CD14-positive monocyte (primary cell): ENCODE measurements at regions not wholly inside any gene's neighbourhood (a gene's known extent, or its start where the extent isn't known, plus 50 kb on each side); places are given as distances from the start of the nearest gene placed in this dataset.

Source experiments
- DNase-seq, 3 donors: peaks; one replicate each; pipeline ENCODE4 v3.0.0-alpha.2; 2011 to 2022
- H2AFZ ChIP-seq: 2 replicates; pipeline ENCODE4 v1.6.0; 2012; ENCODE audit warnings: mild to moderate bottlenecking, low read depth, low read length, inconsistent platforms; ENCODE audit not compliant: insufficient read depth, poor library complexity, severe bottlenecking
- H3K27ac ChIP-seq, 2 donors: 1 replicate in 1 of 2; 2 replicates in 1 of 2; pipeline ENCODE4 v1.5.1; 2012 to 2013; ENCODE audit warnings: low read length in 2 of 2, control low read depth in 1 of 2, inconsistent platforms in 1 of 2, low read depth in 1 of 2, mild to moderate bottlenecking in 1 of 2
- H3K27me3 ChIP-seq, 2 donors: one replicate each; pipeline versions ENCODE4 v1.6.0 to v1.6.1; 2011 to 2013; ENCODE audit warnings: low read length in 2 of 2; ENCODE audit not compliant: control insufficient read depth in 2 of 2, insufficient read depth in 2 of 2
- H3K36me3 ChIP-seq, 2 donors: replicated peaks in 1 of 2; 1 replicate in 1 of 2; 2 replicates in 1 of 2; pipeline versions ENCODE4 v1.5.1 to v1.6.1; 2012 to 2013; ENCODE audit warnings: low read length in 2 of 2, control low read depth in 1 of 2, inconsistent platforms in 1 of 2, mild to moderate bottlenecking in 1 of 2; ENCODE audit not compliant: insufficient read depth in 2 of 2, control insufficient read depth in 1 of 2
- H3K4me1 ChIP-seq, 2 donors: 1 replicate in 1 of 2; 2 replicates in 1 of 2; pipeline versions ENCODE4 v1.5.1 to v1.6.1; 2012 to 2013; ENCODE audit warnings: low read length in 2 of 2, control low read depth in 1 of 2, inconsistent platforms in 1 of 2, mild to moderate bottlenecking in 1 of 2, moderate library complexity in 1 of 2; ENCODE audit not compliant: insufficient read depth in 2 of 2, control insufficient read depth in 1 of 2
- H3K4me2 ChIP-seq: replicated peaks from 2 replicates; pipeline ENCODE3; 2012; ENCODE audit warnings: low read length, moderate library complexity, mild to moderate bottlenecking; ENCODE audit not compliant: poor library complexity, severe bottlenecking; ENCODE audit errors: extremely low read depth
- H3K4me3 ChIP-seq, 3 experiments: fragments of 200-600 bp in 1 of 3; sonication (generic) in 1 of 3; replicated peaks in 1 of 3; 1 replicate in 2 of 3; 2 replicates in 1 of 3; pipeline ENCODE4 v1.5.1; 2011 to 2013; ENCODE audit warnings: low read length in 3 of 3, mild to moderate bottlenecking in 3 of 3, control low read depth in 2 of 3, low read depth in 2 of 3, inconsistent platforms in 1 of 3, moderate library complexity in 1 of 3
- H3K79me2 ChIP-seq: 2 replicates; pipeline ENCODE4 v1.6.0; 2012; ENCODE audit warnings: mild to moderate bottlenecking, control low read depth, inconsistent platforms, low read length, moderate library complexity; ENCODE audit not compliant: insufficient read depth
- H3K9ac ChIP-seq: 2 replicates; pipeline ENCODE4 v1.6.0; 2017; ENCODE audit warnings: low read length, mild to moderate bottlenecking; ENCODE audit not compliant: insufficient read depth, poor library complexity, severe bottlenecking
- H3K9me3 ChIP-seq, 2 donors: replicated peaks in 1 of 2; 1 replicate in 1 of 2; 2 replicates in 1 of 2; pipeline versions ENCODE4 v1.5.1 to v1.6.1; 2012 to 2013; ENCODE audit warnings: low read length in 2 of 2, control low read depth in 1 of 2; ENCODE audit not compliant: control insufficient read depth in 1 of 2, insufficient read depth in 1 of 2
- H4K20me1 ChIP-seq: 2 replicates; pipeline ENCODE4 v1.6.0; 2012; ENCODE audit warnings: mild to moderate bottlenecking, low read length, control low read depth, moderate library complexity; ENCODE audit not compliant: insufficient read depth
- H3K27ac Mint-ChIP-seq, 7 donors: one replicate each; pipeline ENCODE4 v1.8.0; 2020; ENCODE audit warnings: mild to moderate bottlenecking in 7 of 7, mixed read lengths in 7 of 7, moderate library complexity in 6 of 7, inconsistent platforms in 2 of 7
- H3K27me3 Mint-ChIP-seq, 3 donors: one replicate each; pipeline ENCODE4 v1.8.0; 2021 to 2022; ENCODE audit warnings: low read depth in 3 of 3, mild to moderate bottlenecking in 3 of 3, mixed read lengths in 3 of 3, moderate library complexity in 3 of 3, inconsistent platforms in 1 of 3
- H3K36me3 Mint-ChIP-seq, 2 donors: one replicate each; pipeline ENCODE4 v1.8.0; 2020; ENCODE audit warnings: mixed read lengths in 2 of 2, inconsistent platforms in 1 of 2, mild to moderate bottlenecking in 1 of 2
- H3K4me1 Mint-ChIP-seq: one replicate; pipeline ENCODE4 v1.8.0; 2020; ENCODE audit warnings: mild to moderate bottlenecking, mixed read lengths
- H3K4me3 Mint-ChIP-seq, 2 donors: one replicate each; pipeline ENCODE4 v1.8.0; 2020; ENCODE audit warnings: mild to moderate bottlenecking in 2 of 2, mixed read lengths in 2 of 2, moderate library complexity in 1 of 2
- H3K9me3 Mint-ChIP-seq, 7 donors: one replicate each; pipeline ENCODE4 v1.8.0; 2020 to 2022; ENCODE audit warnings: mixed read lengths in 7 of 7, mild to moderate bottlenecking in 6 of 7, moderate library complexity in 6 of 7, inconsistent platforms in 2 of 7
- WGBS: methylation state at CpG from one replicate; pipeline ENCODE4 v1.1.5; 2013; ENCODE audit warnings: missing lambda C conversion rate; ENCODE audit not compliant: insufficient coverage; 5-methylcytosine and 5-hydroxymethylcytosine counted together
- intact Hi-C, 2 donors: fragments of 100-400 bp; cut with micrococcal nuclease; formaldehyde crosslinking; loops; one replicate each; pipeline versions ENCODE4 v1.15.0 to v1.15.1; 2023
- TF ChIP-seq, protein P1 (sequence below): fragments of 200-600 bp; IDR thresholded peaks from one replicate; pipeline ENCODE4 v1.8.0; 2022; ENCODE audit warnings: antibody characterized with exemption, mild to moderate bottlenecking

DNA sequence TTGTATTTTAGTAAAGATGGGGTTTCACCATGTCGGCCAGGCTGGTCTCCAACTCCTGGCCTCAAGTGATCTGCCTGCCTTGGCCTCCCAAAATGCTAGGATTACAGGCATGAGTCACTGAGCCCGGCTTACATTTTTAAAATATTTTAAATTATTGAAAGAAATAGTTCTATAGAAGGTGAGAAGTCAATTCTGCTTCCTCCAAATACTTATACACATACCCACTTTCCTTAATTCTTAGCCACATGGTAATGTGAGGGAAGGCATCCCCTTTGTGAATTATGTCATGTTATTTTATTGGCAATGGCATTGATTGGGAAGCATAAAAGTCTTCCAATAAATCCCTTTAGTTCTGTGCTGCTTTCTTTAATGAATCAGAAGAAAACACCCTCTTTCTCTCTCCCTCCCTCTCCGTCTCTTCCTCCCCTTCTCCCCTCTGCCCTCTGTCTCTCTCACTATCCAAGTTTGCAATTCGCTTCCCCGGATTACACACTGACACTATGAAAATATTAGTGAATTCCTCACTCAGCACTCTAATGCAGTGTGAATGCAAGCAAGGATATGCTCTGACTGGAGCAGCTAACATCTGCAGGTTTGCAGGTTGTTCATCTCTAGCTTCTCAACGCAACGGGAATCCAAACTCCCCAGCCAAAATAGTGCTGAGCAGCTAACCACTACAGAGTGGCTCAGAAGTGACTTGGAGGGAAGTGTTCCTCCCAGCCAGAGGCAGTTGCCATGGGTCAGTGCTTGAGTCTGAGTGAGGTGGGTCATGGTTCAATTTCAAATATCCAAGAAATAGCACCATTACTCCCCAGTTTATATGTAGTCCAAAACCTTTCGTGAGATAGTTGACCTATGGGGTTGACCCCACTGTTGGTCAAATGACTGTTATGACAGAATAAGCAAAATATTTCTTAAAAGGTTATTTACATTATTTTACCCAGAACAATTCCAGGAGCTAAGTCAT, 77.8 kb upstream of the CD55 start:
- intact Hi-C loops = no loop called here
- TF ChIP-seq, protein P1, sequence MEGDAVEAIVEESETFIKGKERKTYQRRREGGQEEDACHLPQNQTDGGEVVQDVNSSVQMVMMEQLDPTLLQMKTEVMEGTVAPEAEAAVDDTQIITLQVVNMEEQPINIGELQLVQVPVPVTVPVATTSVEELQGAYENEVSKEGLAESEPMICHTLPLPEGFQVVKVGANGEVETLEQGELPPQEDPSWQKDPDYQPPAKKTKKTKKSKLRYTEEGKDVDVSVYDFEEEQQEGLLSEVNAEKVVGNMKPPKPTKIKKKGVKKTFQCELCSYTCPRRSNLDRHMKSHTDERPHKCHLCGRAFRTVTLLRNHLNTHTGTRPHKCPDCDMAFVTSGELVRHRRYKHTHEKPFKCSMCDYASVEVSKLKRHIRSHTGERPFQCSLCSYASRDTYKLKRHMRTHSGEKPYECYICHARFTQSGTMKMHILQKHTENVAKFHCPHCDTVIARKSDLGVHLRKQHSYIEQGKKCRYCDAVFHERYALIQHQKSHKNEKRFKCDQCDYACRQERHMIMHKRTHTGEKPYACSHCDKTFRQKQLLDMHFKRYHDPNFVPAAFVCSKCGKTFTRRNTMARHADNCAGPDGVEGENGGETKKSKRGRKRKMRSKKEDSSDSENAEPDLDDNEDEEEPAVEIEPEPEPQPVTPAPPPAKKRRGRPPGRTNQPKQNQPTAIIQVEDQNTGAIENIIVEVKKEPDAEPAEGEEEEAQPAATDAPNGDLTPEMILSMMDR = no peak
- no peak overlapping the region for H3K4me3 Mint-ChIP-seq
- H3K9ac ChIP-seq = no peak overlapping the region
- no peaks in the 10 kb centered on the region for H3K9me3 ChIP-seq
- H3K36me3 ChIP-seq = no peaks in the 10 kb centered on the region
- H3K9me3 Mint-ChIP-seq = peaks cover 0 to 2% (median 0%) of the 10 kb centered on the region in 7 donors
- H3K27me3 Mint-ChIP-seq = peaks cover 9 to 11% (median 10%) of the 10 kb centered on the region in 3 donors
- H3K27me3 ChIP-seq = peaks cover 0 to 2% of the 10 kb centered on the region in 2 donors
- WGBS = 96% methylated on average over 4 of the region's 8 CpGs
- no peaks in the 10 kb centered on the region for H3K36me3 Mint-ChIP-seq
- H3K27ac Mint-ChIP-seq = no peak overlapping the region
- H3K27ac ChIP-seq = no peak overlapping the region
- no peaks in the 10 kb centered on the region for H4K20me1 ChIP-seq
- peaks cover 19 to 28% of the 10 kb centered on the region in 2 donors for H3K4me1 ChIP-seq
- peaks cover 27% of the 10 kb centered on the region for H3K4me1 Mint-ChIP-seq
- H2AFZ ChIP-seq = no peak overlapping the region
- H3K79me2 ChIP-seq = no peaks in the 10 kb centered on the region
- no peak overlapping the region for H3K4me3 ChIP-seq
- DNase-seq = no peak
- no peak overlapping the region for H3K4me2 ChIP-seq

DNA sequence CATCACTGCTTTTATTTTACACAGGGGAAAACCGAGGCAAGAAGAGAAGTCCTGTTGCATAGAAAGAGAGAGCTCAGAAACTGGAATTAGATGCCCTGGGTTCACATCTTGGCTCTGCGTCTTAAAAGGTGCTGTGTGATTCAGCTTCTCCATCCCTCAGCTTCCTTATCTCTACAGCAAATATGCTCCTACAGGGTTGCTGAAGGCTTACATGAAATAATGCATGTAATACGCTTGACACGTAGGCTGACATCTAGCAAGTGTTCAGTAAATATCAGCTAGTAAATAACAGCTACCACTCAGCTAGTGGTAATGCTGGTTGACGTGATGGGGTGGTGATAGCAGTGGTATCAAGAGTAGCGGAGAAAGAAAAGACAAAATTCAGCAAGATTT, 77.1 kb upstream of the CD55 start:
- Histone ChIP-seq H2AFZ (no peak overlapping the region), H3K4me3 (no peak overlapping the region), H3K4me2 (no peak overlapping the region), H3K9me3 (no peaks in the 10 kb centered on the region), H3K4me1 (peaks cover 25 to 35% of the 10 kb centered on the region in 2 donors), H3K79me2 (no peaks in the 10 kb centered on the region), H3K27me3 (peaks cover 0 to 2% of the 10 kb centered on the region in 2 donors), H3K27ac (no peak overlapping the region), H3K9ac (no peak overlapping the region), H3K36me3 (no peaks in the 10 kb centered on the region), H4K20me1 (no peaks in the 10 kb centered on the region)
- TF ChIP-seq, protein P1 = no peak
- intact Hi-C loops = no loop called here
- Mint-ChIP-seq H3K9me3 (peaks cover 0 to 2% (median 0%) of the 10 kb centered on the region in 7 donors), H3K27ac (no peak overlapping the region), H3K27me3 (peaks cover 8 to 11% (median 8%) of the 10 kb centered on the region in 3 donors), H3K36me3 (no peaks in the 10 kb centered on the region), H3K4me1 (peaks cover 34% of the 10 kb centered on the region), H3K4me3 (no peak overlapping the region)
- 90% methylated on average over 2 of the region's 6 CpGs for WGBS
- no peak for DNase-seq
